GM12873 (cell line): ENCODE measurements at regions not wholly inside any gene's neighbourhood (a gene's known extent, or its start where the extent isn't known, plus 50 kb on each side); places are given as distances from the start of the nearest gene placed in this dataset.

Source experiments
- CTCF ChIP-seq: IDR thresholded peaks from 2 replicates; pipeline ENCODE4 v1.5.1; 2012; ENCODE audit warnings: low read depth, mild to moderate bottlenecking, moderate library complexity, low read length, control low read depth; ENCODE audit not compliant: insufficient read depth; ENCODE audit errors: missing control alignments

DNA sequence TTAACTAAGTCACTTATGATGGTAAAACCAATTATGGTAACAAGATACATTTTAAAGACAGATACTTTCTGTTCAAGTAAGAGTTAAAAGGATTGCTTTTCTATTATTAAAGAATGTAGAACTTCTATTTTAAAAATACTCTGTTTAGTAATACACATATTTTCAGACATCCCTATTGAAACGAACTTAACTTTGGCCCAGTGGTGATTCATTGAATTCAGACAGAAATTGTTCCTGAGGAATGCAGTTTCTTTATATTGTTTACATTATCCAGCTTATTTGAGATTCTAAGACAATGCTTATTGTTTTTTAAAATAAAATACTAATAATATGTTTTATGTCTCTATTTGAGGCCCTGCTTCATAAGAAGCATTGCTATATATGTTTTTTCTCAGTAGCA, 816.4 kb downstream of the SEMA5A start:
- TF ChIP-seq CTCF = no peak

DNA sequence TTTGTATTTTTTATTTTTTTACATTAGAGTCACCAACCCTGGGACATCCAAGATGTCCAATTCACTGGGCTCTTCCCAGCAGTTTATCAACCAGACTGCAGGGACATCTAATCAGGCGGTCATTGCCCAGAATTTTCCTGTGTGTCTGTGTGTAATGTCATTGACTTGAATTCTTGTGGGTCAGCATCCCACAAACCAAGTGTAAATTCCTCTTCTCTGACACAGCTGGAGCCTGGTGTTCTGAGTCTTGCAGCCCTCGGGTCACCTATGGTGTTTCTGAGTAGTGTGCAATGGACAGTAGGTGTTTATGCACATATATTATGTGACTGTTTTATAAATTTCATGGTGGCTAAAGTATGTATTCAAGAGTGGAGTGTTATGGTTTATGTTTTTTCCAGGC, 815.7 kb downstream of the SEMA5A start:
- TF ChIP-seq CTCF = no peak

GRCh38 chr5:8740595-8740994, 805.3 kb downstream of the SEMA5A start:
- TF ChIP-seq CTCF = no peak

GRCh38 chr5:8749556-8749955, 796.3 kb downstream of the SEMA5A start:
- no peak for TF ChIP-seq CTCF

DNA sequence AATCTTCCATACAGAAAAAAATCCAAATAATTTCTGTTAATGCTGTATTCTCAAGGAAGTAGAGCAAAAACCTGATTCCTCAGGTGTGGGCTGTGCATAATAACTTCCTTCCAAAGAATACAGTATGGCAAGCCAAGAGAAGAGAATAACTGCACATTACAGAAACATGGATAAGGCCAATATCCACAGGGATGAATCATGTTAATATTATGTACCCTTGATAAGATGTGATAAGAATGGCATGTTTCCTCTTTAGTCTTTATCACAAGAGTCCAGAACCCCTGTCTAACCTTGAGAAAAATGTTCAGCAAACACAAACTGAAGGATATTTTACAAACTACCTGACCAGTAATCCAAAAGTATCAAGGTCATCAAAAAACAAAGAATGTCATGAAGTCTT, 795.8 kb downstream of the SEMA5A start:
- TF ChIP-seq CTCF = no peak

DNA sequence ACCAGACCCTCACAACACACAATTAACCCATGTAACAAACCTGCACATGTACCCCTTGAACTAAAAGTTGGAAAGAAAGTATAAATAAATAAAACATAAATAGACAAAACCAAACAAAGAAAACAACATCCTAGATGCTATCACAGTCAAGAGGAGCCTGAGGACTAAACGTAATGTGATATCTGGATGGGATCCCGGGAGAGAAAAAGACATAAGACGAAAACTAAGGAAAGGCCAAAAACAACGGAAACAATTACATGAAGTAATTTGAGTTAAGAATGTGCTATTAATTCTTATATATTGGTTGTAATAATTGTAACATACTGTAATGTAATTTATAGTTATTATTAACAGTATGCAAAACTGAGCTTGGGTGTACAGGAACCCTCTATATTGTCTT, 793.9 kb downstream of the SEMA5A start:
- TF ChIP-seq CTCF = no peak

- no peak for TF ChIP-seq CTCF
Measured at GRCh38 chr5:8752595-8752994, 793.3 kb downstream of the SEMA5A start.
